H9 (cell line): ENCODE measurements at regions not wholly inside any gene's neighbourhood (a gene's known extent, or its start where the extent isn't known, plus 50 kb on each side); places are given as distances from the start of the nearest gene placed in this dataset.

Experiments used
- DNase-seq: peaks from one replicate; pipeline ENCODE4 v3.0.0-alpha.2; 2017
- H2AFZ ChIP-seq: one replicate; pipeline ENCODE4 v1.6.1; 2013; ENCODE audit warnings: mild to moderate bottlenecking, low read length, control low read depth, moderate library complexity
- H2AK5ac ChIP-seq: 2 replicates; pipeline ENCODE4 v1.6.1; 2013; ENCODE audit warnings: low read length, control low read depth, mixed read lengths; ENCODE audit not compliant: insufficient read length
- H2BK120ac ChIP-seq: one replicate; pipeline ENCODE4 v1.6.1; 2013; ENCODE audit warnings: low read depth, mild to moderate bottlenecking, low read length, control low read depth, inconsistent platforms; ENCODE audit not compliant: poor library complexity, severe bottlenecking
- H2BK12ac ChIP-seq: 2 replicates; pipeline ENCODE4 v1.6.1; 2013; ENCODE audit warnings: low read length, control low read depth, mixed read lengths, low read depth; ENCODE audit not compliant: insufficient read length
- H2BK15ac ChIP-seq: 2 replicates; pipeline ENCODE4 v1.6.1; 2013; ENCODE audit warnings: low read depth, low read length, control low read depth
- H2BK20ac ChIP-seq: one replicate; pipeline ENCODE4 v1.6.1; 2013; ENCODE audit warnings: low read depth, mild to moderate bottlenecking, low read length, control low read depth, inconsistent platforms; ENCODE audit not compliant: poor library complexity, severe bottlenecking
- H2BK5ac ChIP-seq: 2 replicates; pipeline ENCODE4 v1.6.1; 2013; ENCODE audit warnings: low read length, control low read depth, mixed read lengths; ENCODE audit not compliant: insufficient read length
- H3K14ac ChIP-seq: 2 replicates; pipeline ENCODE4 v1.6.1; 2013; ENCODE audit warnings: low read length, control low read depth; ENCODE audit not compliant: insufficient read depth
- H3K18ac ChIP-seq: 2 replicates; pipeline ENCODE4 v1.6.1; 2013; ENCODE audit warnings: low read depth, mild to moderate bottlenecking, mixed read lengths, low read length, control low read depth; ENCODE audit not compliant: insufficient read length
- H3K23ac ChIP-seq: 2 replicates; pipeline ENCODE4 v1.6.1; 2013; ENCODE audit warnings: low read length, control low read depth, mixed read lengths, low read depth; ENCODE audit not compliant: insufficient read length
- H3K23me2 ChIP-seq: 2 replicates; pipeline ENCODE4 v1.6.1; 2013; ENCODE audit warnings: low read depth, mild to moderate bottlenecking, mixed read lengths, low read length, control low read depth; ENCODE audit not compliant: insufficient read length, poor library complexity, severe bottlenecking
- H3K27ac ChIP-seq: 2 replicates; pipeline ENCODE4 v1.5.1; 2013; ENCODE audit warnings: low read length, control low read depth, mixed read lengths, low read depth; ENCODE audit not compliant: insufficient read length
- H3K27me3 ChIP-seq: 2 replicates; pipeline ENCODE4 v1.6.1; 2013; ENCODE audit warnings: low read length, control low read depth, inconsistent platforms; ENCODE audit not compliant: insufficient read depth
- H3K4ac ChIP-seq: 2 replicates; pipeline ENCODE4 v1.6.1; 2013; ENCODE audit warnings: low read depth, mild to moderate bottlenecking, control low read depth, inconsistent platforms, low read length, moderate library complexity
- H3K4me1 ChIP-seq: 2 replicates; pipeline ENCODE4 v1.6.1; 2013; ENCODE audit warnings: low read length, control low read depth, inconsistent platforms; ENCODE audit not compliant: insufficient read depth
- H3K4me2 ChIP-seq: 2 replicates; pipeline ENCODE4 v1.6.1; 2013; ENCODE audit warnings: low read length, control low read depth, mixed read lengths; ENCODE audit not compliant: insufficient read length, insufficient read depth
- H3K56ac ChIP-seq: 2 replicates; pipeline ENCODE4 v1.6.1; 2013; ENCODE audit warnings: low read depth, mild to moderate bottlenecking, mixed read lengths, low read length, control low read depth; ENCODE audit not compliant: insufficient read length
- H3K79me1 ChIP-seq: 2 replicates; pipeline ENCODE4 v1.6.1; 2013; ENCODE audit warnings: low read depth, mild to moderate bottlenecking, moderate library complexity, low read length, control low read depth, inconsistent platforms; ENCODE audit not compliant: insufficient read depth, poor library complexity, severe bottlenecking
- H3K79me2 ChIP-seq: 2 replicates; pipeline ENCODE4 v1.6.1; 2013; ENCODE audit warnings: low read length, control low read depth, inconsistent platforms; ENCODE audit not compliant: insufficient read depth
- H3K9ac ChIP-seq: 2 replicates; pipeline ENCODE4 v1.6.1; 2013; ENCODE audit warnings: low read length, control low read depth, mixed read lengths; ENCODE audit not compliant: insufficient read length; ENCODE audit errors: extremely low read depth
- H3K9me3 ChIP-seq: one replicate; pipeline ENCODE4 v1.6.1; 2013; ENCODE audit warnings: low read depth, low read length, inconsistent platforms; ENCODE audit not compliant: control insufficient read depth
- H3T11ph ChIP-seq: one replicate; pipeline ENCODE4 v1.6.1; 2013; ENCODE audit warnings: mild to moderate bottlenecking, low read length, control low read depth, inconsistent platforms
- H4K20me1 ChIP-seq: one replicate; pipeline ENCODE4 v1.6.1; 2013; ENCODE audit not compliant: control insufficient read depth, insufficient read length, insufficient read depth
- H4K5ac ChIP-seq: 2 replicates; pipeline ENCODE4 v1.6.1; 2013; ENCODE audit warnings: low read depth, mild to moderate bottlenecking, mixed read lengths, low read length, control low read depth; ENCODE audit not compliant: insufficient read length
- H4K8ac ChIP-seq: replicated peaks from 2 replicates; pipeline ENCODE4 v1.6.1; 2013; ENCODE audit warnings: low read length, control low read depth, mixed read lengths, low read depth; ENCODE audit not compliant: insufficient read length
- H4K91ac ChIP-seq: 2 replicates; pipeline ENCODE4 v1.6.1; 2013; ENCODE audit warnings: low read depth, mild to moderate bottlenecking, moderate library complexity, mixed read lengths, low read length, control low read depth; ENCODE audit not compliant: insufficient read length
- H3K27ac Mint-ChIP-seq, 3 experiments: 2 replicates in 2 of 3; 3 replicates in 1 of 3; pipeline ENCODE4 v1.8.0; 2020 to 2021; ENCODE audit warnings: mixed read lengths in 3 of 3, mild to moderate bottlenecking in 1 of 3, moderate library complexity in 1 of 3
- H3K27me3 Mint-ChIP-seq: 2 replicates; pipeline ENCODE4 v1.8.0; 2021; ENCODE audit warnings: low read depth, mild to moderate bottlenecking, moderate library complexity, mixed read lengths
- H3K36me3 Mint-ChIP-seq, 3 experiments: 2 replicates in 2 of 3; 3 replicates in 1 of 3; pipeline ENCODE4 v1.8.0; 2020 to 2021; ENCODE audit warnings: low read depth in 3 of 3, mixed read lengths in 3 of 3; ENCODE audit not compliant: insufficient read depth in 1 of 3
- H3K4me1 Mint-ChIP-seq, 2 experiments: 2 replicates each; pipeline ENCODE4 v1.8.0; 2020; ENCODE audit warnings: mixed read lengths in 2 of 2
- H3K4me3 Mint-ChIP-seq, 2 experiments: 2 replicates in 1 of 2; 3 replicates in 1 of 2; pipeline ENCODE4 v1.8.0; 2020 to 2021; ENCODE audit warnings: mild to moderate bottlenecking in 2 of 2, mixed read lengths in 2 of 2, moderate library complexity in 1 of 2
- H3K9me3 Mint-ChIP-seq, 2 experiments: 2 replicates in 1 of 2; 3 replicates in 1 of 2; pipeline ENCODE4 v1.8.0; 2020; ENCODE audit warnings: mild to moderate bottlenecking in 2 of 2, mixed read lengths in 2 of 2, moderate library complexity in 1 of 2
- CTCF ChIP-seq: fragments of 200-600 bp; sonication (generic); conservative IDR thresholded peaks from 3 replicates; pipeline ENCODE4 v1.8.0; 2021; ENCODE audit warnings: antibody characterized with exemption, mild to moderate bottlenecking
- WGBS: extraction: QIAGEN DNeasy Blood & Tissue Kit; methylation state at CpG from one replicate; pipeline ENCODE4 v1.1.7; 2013; ENCODE audit warnings: missing lambda C conversion rate, low lambda C conversion rate, mixed read lengths; ENCODE audit not compliant: insufficient read length; ENCODE audit errors: extremely low coverage; 5-methylcytosine and 5-hydroxymethylcytosine counted together

- no peaks in the 10 kb centered on the region for H3K23me2 ChIP-seq
- no peak overlapping the region for H3K27ac ChIP-seq
- H3K9me3 Mint-ChIP-seq = peaks cover 0 to 2% of the 10 kb centered on the region in 2 experiments; a peak in 2 of 5 replicates
- no peaks in the 10 kb centered on the region for H4K20me1 ChIP-seq
- no peak overlapping the region for H2BK15ac ChIP-seq
- no peak overlapping the region for H2BK12ac ChIP-seq
- H3K18ac ChIP-seq = no peak overlapping the region
- H2BK20ac ChIP-seq = no peak overlapping the region
- no peak overlapping the region for H3K14ac ChIP-seq
- H4K8ac ChIP-seq = no peak overlapping the region
- no peaks in the 10 kb centered on the region for H3K9me3 ChIP-seq
- H2BK5ac ChIP-seq = no peak overlapping the region
- no peak overlapping the region for H2AK5ac ChIP-seq
- peaks cover 4 to 11% of the 10 kb centered on the region in 2 experiments for H3K4me1 Mint-ChIP-seq
- TF ChIP-seq CTCF = no peak
- no peak overlapping the region for H3K9ac ChIP-seq
- no peak overlapping the region for H2BK120ac ChIP-seq
- no peak overlapping the region for H3K4ac ChIP-seq
- H3K36me3 Mint-ChIP-seq = peaks cover 0 to 4% (median 0%) of the 10 kb centered on the region in 3 experiments; a peak in 1 of 7 replicates
- no peaks in the 10 kb centered on the region for H3K4me1 ChIP-seq
- H3T11ph ChIP-seq = no peak overlapping the region
- H3K79me1 ChIP-seq = no peaks in the 10 kb centered on the region
- H2AFZ ChIP-seq = no peak overlapping the region
- WGBS = no CpG with 5 or more reads among the region's 2 CpGs
- H3K4me2 ChIP-seq = no peak overlapping the region
- H3K4me3 Mint-ChIP-seq = no peak overlapping the region
- H4K5ac ChIP-seq = no peak overlapping the region
- H3K23ac ChIP-seq = no peak overlapping the region
- H3K27me3 Mint-ChIP-seq = no peaks in the 10 kb centered on the region
- no peaks in the 10 kb centered on the region for H3K79me2 ChIP-seq
- H4K91ac ChIP-seq = no peak overlapping the region
- no peak for DNase-seq
- H3K27ac Mint-ChIP-seq = no peak overlapping the region
- H3K27me3 ChIP-seq = no peaks in the 10 kb centered on the region
- H3K56ac ChIP-seq = no peak overlapping the region
Observed at GRCh38 chr2:215697003-215697402, 261.1 kb upstream of the FN1 start.
